ENCODE measurements at regions not wholly inside any gene's neighbourhood (a gene's known extent, or its start where the extent isn't known, plus 50 kb on each side); places are given as distances from the start of the nearest gene placed in this dataset.
A peak's percentile ranks its signal among the peaks of the same experiment; 100 is the strongest.
"Not testable (repeated sequence)": the region's sequence is repeated elsewhere in the genome, so short reads cannot be mapped to it uniquely, and the experiment has no call there.

- peak; percentile 12 for DNase-seq (ENCODE audit: low spot score)
Measured at GRCh38 chr2:14751581-14751980, 119.1 kb downstream of the LRATD1 start.

DNA sequence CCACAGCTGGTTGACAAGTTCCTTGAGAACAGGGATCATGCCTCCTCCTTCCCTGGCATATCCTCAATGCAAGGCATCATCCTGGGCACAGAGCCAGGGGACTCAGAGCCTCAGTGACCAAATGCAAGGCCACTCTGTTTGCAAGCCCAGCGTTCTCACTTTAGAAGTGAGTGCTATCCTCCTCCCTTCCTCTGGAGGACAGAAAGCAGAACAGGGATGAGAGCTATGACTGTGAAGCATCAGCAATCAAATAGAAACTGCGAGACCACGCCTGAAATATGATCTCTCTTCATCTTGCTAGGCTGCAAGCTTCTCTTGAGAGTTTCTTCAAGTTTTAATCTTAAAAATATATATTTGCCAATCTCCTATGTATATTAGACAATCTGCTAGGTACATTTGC lies 119.8 kb downstream of the LRATD1 start:
- peak; percentile 16 for DNase-seq (ENCODE audit: low spot score)

- no peak for DNase-seq (ENCODE audit: low spot score)
Measured at GRCh38 chr2:14756122-14756541, 123.6 kb downstream of the LRATD1 start.

- peak; percentile 24 for DNase-seq (ENCODE audit: low spot score)
Measured at GRCh38 chr2:14756981-14757657, 124.6 kb downstream of the LRATD1 start.

GRCh38 chr2:14759082-14759481 lies 126.6 kb downstream of the LRATD1 start:
- no peak for DNase-seq (ENCODE audit: low spot score)

DNA sequence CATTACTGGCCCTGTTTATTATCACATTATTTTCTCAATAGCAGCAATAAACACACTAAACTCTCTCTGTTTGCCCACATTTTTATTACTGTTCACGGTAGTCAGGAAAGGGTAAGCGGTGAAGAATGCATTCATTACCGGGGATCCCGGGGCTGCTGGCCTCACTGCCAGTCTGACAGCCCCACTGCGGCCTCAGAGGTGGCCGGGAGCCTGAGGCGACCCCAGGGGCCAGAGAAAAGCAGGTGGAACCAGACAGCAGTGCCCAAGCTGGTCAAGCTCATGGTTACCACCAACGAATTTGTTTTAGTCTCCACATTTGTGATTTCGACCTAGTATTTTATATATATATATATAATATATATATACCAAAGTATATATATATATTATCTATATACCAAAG lies 127.7 kb downstream of the LRATD1 start:
- no peak for DNase-seq (ENCODE audit: low spot score)

DNA sequence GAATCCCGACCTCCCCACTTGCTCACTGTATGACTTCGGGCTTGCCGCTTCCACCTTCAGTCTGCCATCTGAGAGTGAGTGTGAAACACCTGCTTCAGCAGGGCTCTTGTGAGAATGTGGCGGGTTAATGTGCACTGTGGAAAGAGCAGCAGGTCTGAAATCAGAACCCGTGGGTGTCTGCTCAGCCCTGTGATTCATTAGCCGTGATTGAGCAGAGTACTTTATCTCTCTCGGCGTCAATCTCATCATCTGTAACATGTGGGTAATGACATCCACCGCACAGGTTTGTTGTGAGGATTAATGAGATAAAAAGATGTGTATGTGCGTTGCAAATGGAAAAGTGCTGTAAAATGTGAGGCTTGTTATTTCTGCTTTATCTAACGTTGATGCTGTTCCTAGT lies 128.6 kb downstream of the LRATD1 start:
- no peak for DNase-seq (ENCODE audit: low spot score)

DNA sequence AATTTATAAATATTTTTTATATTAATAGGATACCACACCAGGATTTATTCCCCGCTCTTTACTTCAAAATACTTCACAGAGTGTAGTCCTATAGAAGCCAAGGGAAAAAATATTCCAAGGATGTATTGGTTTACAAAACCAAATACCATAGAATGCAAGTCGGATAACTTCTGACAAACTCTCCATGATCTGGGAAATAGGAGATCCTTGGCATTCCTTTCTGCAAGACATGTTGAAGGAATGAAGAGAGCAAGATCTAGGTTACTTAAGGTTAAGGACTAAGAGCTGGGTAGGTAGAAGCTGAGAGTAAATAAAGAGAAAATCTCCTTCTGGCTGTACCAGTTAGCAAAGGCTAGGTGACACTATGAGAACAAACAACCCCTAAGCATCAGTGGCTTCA lies 141.2 kb downstream of the LRATD1 start:
- no peak for DNase-seq (ENCODE audit: low spot score)

DNA sequence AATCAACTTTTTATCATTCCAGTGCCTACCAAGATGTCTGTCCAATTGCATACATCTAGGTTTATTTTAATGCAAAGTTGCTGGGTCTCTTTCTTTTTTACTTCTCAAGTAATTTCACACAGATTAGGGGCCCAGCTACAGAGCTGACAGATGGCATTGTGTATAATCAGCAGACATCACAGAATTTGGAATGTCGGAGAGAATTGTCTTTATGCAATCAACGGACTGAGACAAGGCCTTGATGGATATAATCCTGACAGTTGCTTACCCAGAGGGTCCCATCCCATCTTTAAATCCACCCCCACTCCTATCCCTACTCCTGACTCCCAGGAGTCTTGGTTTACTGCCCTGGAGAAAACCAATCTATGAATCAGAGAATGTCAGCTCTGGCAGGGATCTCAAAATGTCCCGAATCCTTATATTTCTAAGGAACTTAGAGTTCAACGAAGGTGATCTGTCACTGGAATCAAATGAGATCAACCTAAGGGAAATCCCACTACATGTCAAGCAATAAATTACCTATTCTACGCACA lies 142.0 kb downstream of the LRATD1 start:
- no peak for DNase-seq (ENCODE audit: low spot score)

DNA sequence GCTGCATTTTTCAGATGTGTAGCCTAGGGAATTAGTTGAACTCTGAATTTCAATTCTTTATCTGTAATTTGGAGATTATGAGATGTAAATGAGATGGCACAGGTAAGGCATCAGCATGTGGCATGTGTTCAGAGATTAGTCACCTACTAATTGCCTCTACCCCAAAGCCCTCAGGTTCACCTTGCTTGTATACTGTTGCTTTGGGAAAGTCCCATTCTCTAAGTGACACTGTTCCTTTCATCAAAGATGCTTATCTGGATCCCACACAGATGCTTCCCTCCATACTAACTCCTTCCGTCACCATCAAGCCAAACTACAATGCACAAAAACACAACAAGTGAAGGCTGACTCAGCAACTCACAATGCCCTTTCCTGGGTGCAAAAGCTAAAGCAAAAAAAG lies 143.7 kb downstream of the LRATD1 start:
- DNase-seq (ENCODE audit: low spot score), result no peak

DNA sequence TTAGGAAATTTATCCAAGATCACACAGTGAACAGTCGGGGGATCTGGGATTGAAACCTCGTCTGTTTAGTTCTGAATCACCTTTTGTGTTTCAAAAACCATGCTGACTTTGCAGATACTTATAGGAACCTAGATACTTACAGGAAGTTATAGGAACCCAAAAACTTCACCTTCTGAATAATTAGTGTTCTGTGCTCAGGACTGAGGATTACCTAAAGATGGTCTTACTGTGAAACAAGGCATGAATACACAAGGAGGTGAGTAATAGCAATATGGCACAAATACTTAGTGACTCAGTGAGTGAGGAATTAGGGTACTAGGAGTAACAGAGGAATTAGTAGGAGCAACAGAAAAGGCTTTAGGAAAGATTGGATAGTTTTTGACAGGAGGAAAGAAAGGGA lies 145.5 kb downstream of the LRATD1 start:
- no peak for DNase-seq (ENCODE audit: low spot score)

- no peak for DNase-seq (ENCODE audit: low spot score)
Measured at GRCh38 chr2:14779252-14779651, 146.7 kb downstream of the LRATD1 start.

DNA sequence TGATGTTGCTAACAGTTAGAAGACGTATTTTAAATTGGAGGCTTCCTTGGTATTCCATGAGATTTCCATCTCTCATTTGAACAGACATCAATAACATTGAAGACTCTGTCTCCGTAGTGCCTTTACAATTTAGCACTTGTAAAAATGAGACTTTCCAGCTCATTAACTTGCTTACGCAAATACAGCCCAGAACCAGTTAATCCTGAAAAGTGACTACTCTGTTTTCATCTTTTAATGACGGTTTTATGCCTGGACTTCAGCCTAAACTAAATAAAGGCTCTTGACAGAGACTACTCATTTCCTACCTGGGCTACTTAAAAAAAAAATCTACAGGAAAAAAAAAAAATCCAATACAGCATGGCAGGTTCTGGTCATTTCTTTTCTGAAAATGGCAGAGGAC lies 148.6 kb downstream of the LRATD1 start:
- no peak for DNase-seq (ENCODE audit: low spot score)

DNA sequence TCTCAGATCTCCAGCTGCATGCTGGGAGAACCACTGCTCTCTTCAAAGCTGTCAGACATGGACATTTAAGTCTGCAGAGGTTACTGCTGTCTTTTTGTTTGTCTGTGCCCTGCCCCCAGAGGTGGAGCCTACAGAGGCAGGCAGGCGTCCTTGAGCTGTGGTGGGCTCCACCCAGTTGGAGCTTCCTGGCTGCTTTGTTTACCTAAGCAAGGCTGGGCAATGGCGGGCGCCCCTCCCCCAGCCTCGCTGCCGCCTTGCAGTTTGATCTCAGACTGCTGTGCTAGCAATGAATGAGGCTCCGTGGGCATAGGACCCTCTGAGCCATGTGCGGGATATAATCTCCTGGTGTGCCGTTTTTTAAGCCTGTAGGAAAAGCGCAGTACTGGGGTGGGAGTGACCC lies 156.3 kb downstream of the LRATD1 start:
- DNase-seq (ENCODE audit: low spot score), result not testable (repeated sequence)

- DNase-seq (ENCODE audit: low spot score), result no peak
Measured at GRCh38 chr2:14790041-14790640, 157.6 kb downstream of the LRATD1 start.

DNA sequence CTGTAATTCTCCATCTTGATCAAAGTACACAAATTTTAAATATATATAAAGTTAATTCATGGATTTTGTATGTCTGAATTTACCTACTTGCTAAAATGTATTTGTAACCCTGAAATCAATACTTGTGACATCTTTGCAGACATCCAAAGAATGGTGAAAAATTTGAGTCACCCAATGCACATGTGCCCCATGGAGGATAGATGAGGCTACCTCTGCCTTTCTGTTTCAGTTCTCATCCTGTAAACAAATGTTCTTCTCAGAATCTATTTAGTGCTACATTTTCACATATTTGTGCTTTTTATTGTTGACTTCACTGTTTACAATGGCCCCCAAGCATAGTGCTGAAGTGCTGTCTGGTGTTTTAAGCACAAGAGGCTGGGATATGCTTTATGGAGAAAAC lies 171.5 kb downstream of the LRATD1 start:
- no peak for DNase-seq (ENCODE audit: low spot score)

DNA sequence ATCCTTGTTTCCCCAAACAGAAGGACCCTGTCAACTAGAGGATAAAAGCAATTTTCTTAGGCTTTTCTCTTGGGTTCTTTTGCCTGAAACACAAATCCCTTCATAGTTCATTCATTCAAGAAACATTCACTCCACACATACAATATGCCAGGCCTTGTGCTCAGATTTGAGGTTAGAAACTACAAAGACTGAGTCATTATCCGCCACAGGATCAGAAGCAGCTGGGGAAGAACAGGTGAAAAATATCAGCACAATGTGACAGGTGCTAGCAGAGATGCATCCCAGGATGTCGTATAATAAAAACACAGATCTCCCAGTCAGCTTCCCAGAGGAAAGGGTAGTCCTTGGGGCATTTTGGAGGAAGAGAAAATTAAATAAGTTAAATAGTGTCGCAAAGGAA lies 172.4 kb downstream of the LRATD1 start:
- no peak for DNase-seq (ENCODE audit: low spot score)

GRCh38 chr2:14806613-14807012 lies 174.1 kb downstream of the LRATD1 start:
- DNase-seq (ENCODE audit: low spot score), result no peak

DNA sequence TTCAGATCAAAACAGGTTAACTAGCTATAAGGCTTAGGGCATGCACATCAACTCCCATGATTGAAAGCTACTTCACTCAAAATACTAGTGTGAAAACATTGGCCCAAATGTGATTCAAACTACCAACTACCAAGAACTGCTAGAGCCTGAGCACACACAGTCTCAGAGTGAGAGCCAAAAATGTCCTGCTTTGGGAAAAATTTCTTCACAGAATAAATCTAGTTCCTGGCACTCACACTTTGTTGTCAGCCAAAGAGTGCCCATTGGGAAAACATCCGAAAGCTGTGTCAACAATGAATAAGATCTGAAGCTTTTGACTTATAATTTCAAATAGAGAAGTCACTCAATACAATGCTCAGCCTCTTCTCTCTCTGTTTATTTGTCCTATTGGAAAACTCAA lies 182.7 kb downstream of the LRATD1 start:
- no peak for DNase-seq (ENCODE audit: low spot score)

DNA sequence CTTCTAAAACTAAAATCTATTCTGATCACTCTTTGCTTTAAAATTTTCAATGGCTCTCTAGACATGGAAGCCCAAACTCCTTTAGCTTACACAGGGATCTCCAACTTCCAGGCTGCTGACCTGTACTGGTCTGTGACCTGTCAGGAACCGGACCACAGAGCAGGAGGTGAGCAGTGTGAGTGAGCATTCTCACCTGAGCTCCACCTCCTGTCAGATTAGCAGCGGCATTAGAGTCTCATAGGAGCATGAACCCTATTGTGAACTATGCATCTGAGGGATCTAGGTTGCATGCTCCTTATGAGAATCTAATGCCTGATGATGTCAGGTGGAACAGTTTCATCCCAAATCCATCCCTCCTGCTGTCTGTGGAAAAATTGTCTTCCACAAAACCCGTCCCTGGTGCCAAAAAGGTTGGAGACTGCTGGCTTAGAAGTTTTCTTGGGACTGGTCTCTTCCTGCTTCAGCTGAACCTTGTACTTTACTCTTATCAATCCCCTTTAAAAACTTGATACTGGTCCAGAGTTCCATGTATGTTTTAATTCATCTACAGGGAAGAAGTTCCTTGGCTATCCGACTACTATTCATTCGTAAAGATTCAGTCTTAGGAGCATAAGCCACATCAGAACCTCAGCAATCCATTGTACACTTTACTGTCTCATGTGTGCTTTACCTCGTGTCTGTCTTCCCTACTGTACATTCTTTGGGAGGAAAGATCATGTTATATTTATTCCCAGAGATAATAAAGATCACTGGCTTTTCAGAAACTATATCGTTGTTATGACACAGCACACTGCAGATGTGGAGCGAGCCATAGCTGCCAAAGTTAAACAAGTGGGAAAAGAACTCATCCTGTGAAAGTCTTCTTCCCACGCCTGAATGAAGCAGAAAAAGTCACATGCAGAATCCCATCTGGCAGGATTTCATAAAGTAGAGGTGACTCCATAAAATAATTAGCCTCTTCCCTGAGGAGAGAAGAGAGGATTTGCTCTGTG lies 183.8 kb downstream of the LRATD1 start:
- no peak for DNase-seq (ENCODE audit: low spot score)

- DNase-seq (ENCODE audit: low spot score), result no peak
Measured at GRCh38 chr2:14817848-14818247, 185.3 kb downstream of the LRATD1 start.

GRCh38 chr2:14826518-14826917 lies 194.0 kb downstream of the LRATD1 start:
- DNase-seq (ENCODE audit: low spot score), result no peak
